Uterus (tissue), 2 donors: ENCODE measurements at regions not wholly inside any gene's neighbourhood (a gene's known extent, or its start where the extent isn't known, plus 50 kb on each side); places are given as distances from the start of the nearest gene placed in this dataset.

Experiments
- CTCF ChIP-seq, 4 experiments: fragments of 200-600 bp in 2 of 4; fragments of 450-650 bp in 2 of 4; sonication (generic) in 2 of 4; IDR thresholded peaks; one replicate each; pipeline ENCODE4 v1.5.1; 2016 to 2019; ENCODE audit warnings: antibody characterized with exemption in 4 of 4, mild to moderate bottlenecking in 2 of 4, moderate library complexity in 1 of 4
- POLR2A ChIP-seq, 2 donors: fragments of 450-650 bp; IDR thresholded peaks; one replicate each; pipeline ENCODE4 v1.6.1; 2016; ENCODE audit warnings: antibody characterized with exemption in 2 of 2, mild to moderate bottlenecking in 1 of 2, moderate library complexity in 1 of 2

- TF ChIP-seq POLR2A (IDR thresholded peaks at IDR 0.05): no peak
- no peak for TF ChIP-seq CTCF (IDR thresholded peaks at IDR 0.05)
These were observed 350.5 kb upstream of the PCDH20 start for GRCh38 chr13:61765940-61766666.
